ENCODE measurements at regions not wholly inside any gene's neighbourhood (a gene's known extent, or its start where the extent isn't known, plus 50 kb on each side); places are given as distances from the start of the nearest gene placed in this dataset.

DNA sequence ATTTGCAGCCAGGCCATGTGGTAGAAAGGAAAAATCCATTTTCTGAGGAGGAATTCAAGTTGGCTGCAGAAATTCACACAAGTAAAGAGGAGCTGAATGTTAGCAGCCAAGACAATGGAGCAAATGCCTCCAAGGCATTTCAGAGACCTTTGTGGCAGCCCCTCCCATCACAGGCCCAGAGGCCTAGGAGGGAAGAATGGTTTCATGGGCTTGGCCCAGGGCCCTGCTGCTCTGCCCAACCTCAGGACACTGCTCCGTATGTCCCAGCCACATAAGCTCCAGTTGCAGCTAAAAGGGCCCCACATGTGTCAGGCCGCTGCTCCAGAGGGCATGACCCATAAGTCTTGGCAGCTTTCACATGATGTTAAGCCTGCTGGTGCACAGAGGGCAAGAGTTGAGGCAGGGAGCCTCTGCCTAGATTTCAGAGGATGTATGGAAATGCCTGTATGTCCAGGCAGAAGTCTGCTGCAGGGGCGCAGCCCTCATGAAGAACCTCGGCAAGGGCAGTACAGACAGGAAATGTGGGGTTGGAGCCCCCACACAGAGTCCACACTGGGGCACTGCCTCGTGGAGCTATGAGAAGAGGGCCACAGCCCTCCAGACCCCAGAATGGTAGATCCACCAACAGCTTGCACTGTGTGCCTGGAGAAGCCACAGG, 144.2 kb upstream of the EPB41L4A start:
- Histone ChIP-seq H3K4me2 (ENCODE audit: low read length) (no peak overlapping the region), H3K4me3 (ENCODE audit: insufficient read depth, low read depth, low read length) (no peak overlapping the region), H3K9me3 (ENCODE audit: insufficient read depth, low read depth, low read length) (peaks cover 10% of the 10 kb centered on the region), H3K27me3 (ENCODE audit: insufficient read depth, low read length) (peaks cover 2% of the 10 kb centered on the region), H3K9ac (ENCODE audit: low read length) (no peak overlapping the region), H4K20me1 (ENCODE audit: insufficient read depth, low read length) (no peaks in the 10 kb centered on the region), H2AFZ (ENCODE audit: low read depth, low read length) (no peak overlapping the region), H3K36me3 (ENCODE audit: insufficient read depth, low read length) (no peaks in the 10 kb centered on the region), H3K79me2 (ENCODE audit: insufficient read depth, low read length) (no peaks in the 10 kb centered on the region), H3K27ac (ENCODE audit: low read depth, low read length) (no peak overlapping the region), H3K4me1 (ENCODE audit: insufficient read depth, low read length) (peaks cover 3% of the 10 kb centered on the region)
- FAIRE-seq (no peak), DNase-seq (ENCODE audit: low read depth) (no peak)
- H3K36me3 Mint-ChIP-seq (ENCODE audit: low read depth, unreplicated experiment) = no peaks in the 10 kb centered on the region
- no peak overlapping the region for H3K27ac Mint-ChIP-seq (ENCODE audit: unreplicated experiment)
- H3K27me3 Mint-ChIP-seq (ENCODE audit: low read depth, unreplicated experiment) = peaks cover 3% of the 10 kb centered on the region
- TF ChIP-seq EZH2 (IDR thresholded peaks at IDR 0.05; ENCODE audit: insufficient read depth, low read length) (no peak), CTCF (IDR thresholded peaks at IDR 0.05; ENCODE audit: insufficient read depth, low read depth, low read length) (no peak)
- H3K9me3 Mint-ChIP-seq (ENCODE audit: unreplicated experiment) = peaks cover 18% of the 10 kb centered on the region
- no peak overlapping the region for H3K4me3 Mint-ChIP-seq (ENCODE audit: unreplicated experiment)
- H3K4me1 Mint-ChIP-seq (ENCODE audit: low read depth, unreplicated experiment) = no peaks in the 10 kb centered on the region

DNA sequence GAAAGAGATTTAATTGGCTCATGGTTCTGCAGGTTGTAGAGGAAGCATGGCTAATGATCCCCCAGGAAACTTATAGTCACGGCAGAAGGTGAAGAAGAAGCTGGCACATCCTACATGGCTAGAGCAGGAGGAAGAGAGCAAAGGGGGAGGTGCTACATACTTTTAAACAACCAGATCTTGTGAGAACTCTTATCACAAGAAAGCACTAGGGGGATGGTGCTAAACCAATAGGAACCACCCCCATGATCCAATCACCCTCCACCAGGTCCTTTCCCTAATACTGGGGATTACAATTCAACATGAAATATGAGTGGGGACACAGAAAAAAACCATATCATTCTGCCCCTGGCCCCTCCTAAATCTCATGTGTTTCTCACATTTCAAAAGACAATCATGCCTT, 147.2 kb upstream of the EPB41L4A start:
- Histone ChIP-seq H3K4me3 (ENCODE audit: insufficient read depth, low read depth, low read length) (no peak overlapping the region), H3K27me3 (ENCODE audit: insufficient read depth, low read length) (no peaks in the 10 kb centered on the region), H3K4me2 (ENCODE audit: low read length) (no peak overlapping the region), H3K79me2 (ENCODE audit: insufficient read depth, low read length) (no peaks in the 10 kb centered on the region), H3K9me3 (ENCODE audit: insufficient read depth, low read depth, low read length) (peaks cover 10% of the 10 kb centered on the region), H3K4me1 (ENCODE audit: insufficient read depth, low read length) (no peaks in the 10 kb centered on the region), H2AFZ (ENCODE audit: low read depth, low read length) (no peak overlapping the region), H3K36me3 (ENCODE audit: insufficient read depth, low read length) (no peaks in the 10 kb centered on the region), H3K27ac (ENCODE audit: low read depth, low read length) (no peak overlapping the region), H4K20me1 (ENCODE audit: insufficient read depth, low read length) (no peaks in the 10 kb centered on the region), H3K9ac (ENCODE audit: low read length) (no peak overlapping the region)
- peaks cover 18% of the 10 kb centered on the region for H3K9me3 Mint-ChIP-seq (ENCODE audit: unreplicated experiment)
- DNase-seq (ENCODE audit: low read depth) = no peak
- no peak for FAIRE-seq
- H3K27ac Mint-ChIP-seq (ENCODE audit: unreplicated experiment) = no peak overlapping the region
- no peaks in the 10 kb centered on the region for H3K4me1 Mint-ChIP-seq (ENCODE audit: low read depth, unreplicated experiment)
- H3K27me3 Mint-ChIP-seq (ENCODE audit: low read depth, unreplicated experiment) = peaks cover 3% of the 10 kb centered on the region
- H3K36me3 Mint-ChIP-seq (ENCODE audit: low read depth, unreplicated experiment) = no peaks in the 10 kb centered on the region
- H3K4me3 Mint-ChIP-seq (ENCODE audit: unreplicated experiment) = no peak overlapping the region
- no peak for TF ChIP-seq EZH2 (IDR thresholded peaks at IDR 0.05; ENCODE audit: insufficient read depth, low read length)
- no peak for TF ChIP-seq CTCF (IDR thresholded peaks at IDR 0.05; ENCODE audit: insufficient read depth, low read depth, low read length)

DNA sequence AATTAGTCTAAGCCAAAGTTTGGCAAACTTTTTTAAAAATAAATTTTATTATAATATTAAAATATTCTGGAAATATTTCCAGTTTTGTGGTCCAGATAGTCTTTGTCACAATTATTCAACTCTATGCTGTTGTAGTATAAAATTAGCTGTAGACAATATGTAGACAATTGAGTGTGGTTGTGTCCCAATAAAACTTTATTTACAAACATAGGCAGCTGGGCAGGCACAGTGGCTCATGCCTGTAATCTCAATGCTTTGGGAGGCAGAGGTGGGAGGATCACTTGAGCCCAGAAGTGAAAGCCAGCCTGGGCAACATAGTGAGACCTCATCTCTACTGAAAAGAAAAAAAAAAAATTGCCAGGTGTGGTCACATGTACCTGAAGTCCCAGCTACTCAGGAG, 150.5 kb upstream of the EPB41L4A start:
- H3K27ac Mint-ChIP-seq (ENCODE audit: unreplicated experiment) = no peak overlapping the region
- H3K4me3 Mint-ChIP-seq (ENCODE audit: unreplicated experiment) = no peak overlapping the region
- DNase-seq (ENCODE audit: low read depth) (no peak), FAIRE-seq (no peak)
- no peaks in the 10 kb centered on the region for H3K36me3 Mint-ChIP-seq (ENCODE audit: low read depth, unreplicated experiment)
- Histone ChIP-seq H3K79me2 (ENCODE audit: insufficient read depth, low read length) (no peaks in the 10 kb centered on the region), H2AFZ (ENCODE audit: low read depth, low read length) (no peak overlapping the region), H3K4me2 (ENCODE audit: low read length) (no peak overlapping the region), H3K9me3 (ENCODE audit: insufficient read depth, low read depth, low read length) (no peaks in the 10 kb centered on the region), H3K4me1 (ENCODE audit: insufficient read depth, low read length) (no peaks in the 10 kb centered on the region), H3K27me3 (ENCODE audit: insufficient read depth, low read length) (no peaks in the 10 kb centered on the region), H3K27ac (ENCODE audit: low read depth, low read length) (no peak overlapping the region), H4K20me1 (ENCODE audit: insufficient read depth, low read length) (no peaks in the 10 kb centered on the region), H3K36me3 (ENCODE audit: insufficient read depth, low read length) (no peaks in the 10 kb centered on the region), H3K9ac (ENCODE audit: low read length) (no peak overlapping the region), H3K4me3 (ENCODE audit: insufficient read depth, low read depth, low read length) (no peak overlapping the region)
- no peaks in the 10 kb centered on the region for H3K4me1 Mint-ChIP-seq (ENCODE audit: low read depth, unreplicated experiment)
- peaks cover 5% of the 10 kb centered on the region for H3K27me3 Mint-ChIP-seq (ENCODE audit: low read depth, unreplicated experiment)
- peaks cover 9% of the 10 kb centered on the region for H3K9me3 Mint-ChIP-seq (ENCODE audit: unreplicated experiment)
- TF ChIP-seq EZH2 (IDR thresholded peaks at IDR 0.05; ENCODE audit: insufficient read depth, low read length) = no peak
- no peak for TF ChIP-seq CTCF (IDR thresholded peaks at IDR 0.05; ENCODE audit: insufficient read depth, low read depth, low read length)

Measured in astrocyte (in vitro differentiated cells and primary cell).